HEK293 (cell line): ENCODE measurements at regions not wholly inside any gene's neighbourhood (a gene's known extent, or its start where the extent isn't known, plus 50 kb on each side); places are given as distances from the start of the nearest gene placed in this dataset.

Experiments
- CTCF ChIA-PET: fragments of 350-600 bp; formaldehyde crosslinking; extraction: SDS; loops from one replicate; lab custom pipeline; 2021; ENCODE audit warnings: antibody characterized with exemption; lab: Yijun Ruan, JAX
- POLR2A ChIA-PET: fragments of 300-600 bp; formaldehyde crosslinking; extraction: SDS; loops from one replicate; lab custom pipeline; 2020; ENCODE audit warnings: antibody characterized with exemption, inconsistent platforms; lab: Yijun Ruan, JAX
- H3K27ac ChIP-seq: fragments of 200-500 bp; sonication (Bioruptor generic); 2 replicates; pipeline ENCODE4 v1.5.1; 2014; ENCODE audit warnings: low read depth, low read length, control low read depth, inconsistent platforms; ENCODE audit errors: extremely low read depth
- H3K36me3 ChIP-seq, 2 experiments: fragments of 200-500 bp in 1 of 2; sonication (Bioruptor generic) in 1 of 2; 1 replicate in 1 of 2; 2 replicates in 1 of 2; pipeline ENCODE4 v1.5.1; 2014 to 2017; ENCODE audit warnings: inconsistent platforms in 2 of 2, low read length in 2 of 2; ENCODE audit not compliant: control insufficient read depth in 2 of 2, insufficient read depth in 1 of 2
- H3K4me1 ChIP-seq: fragments of 200-500 bp; sonication (Bioruptor generic); 2 replicates; pipeline ENCODE4 v1.5.1; 2014; ENCODE audit warnings: mild to moderate bottlenecking, low read length, inconsistent platforms; ENCODE audit not compliant: control insufficient read depth, insufficient read depth
- H3K4me3 ChIP-seq: 2 replicates; pipeline ENCODE4 v1.5.1; 2011; ENCODE audit warnings: low read depth, mild to moderate bottlenecking, control low read depth, low read length, moderate library complexity
- H3K9me3 ChIP-seq: fragments of 200-500 bp; sonication (Bioruptor generic); 2 replicates; pipeline ENCODE4 v1.5.1; 2014; ENCODE audit warnings: low read depth, low read length, inconsistent platforms; ENCODE audit not compliant: control insufficient read depth, insufficient read depth
- AEBP2 ChIP-seq: fragments of 450-650 bp; formaldehyde crosslinking; IDR thresholded peaks from 2 replicates; pipeline ENCODE4 v1.5.1; 2016; ENCODE audit warnings: missing biosample characterization, missing genetic modification characterization, borderline replicate concordance
- GFI1B ChIP-seq: fragments of 450-650 bp; formaldehyde crosslinking; IDR thresholded peaks from 2 replicates; pipeline ENCODE4 v1.5.1; 2016; ENCODE audit warnings: missing biosample characterization, missing genetic modification characterization
- IKZF3 ChIP-seq: fragments of 450-650 bp; IDR thresholded peaks from 2 replicates; pipeline ENCODE4 v1.5.0; 2018; ENCODE audit warnings: missing biosample characterization, mild to moderate bottlenecking, missing genetic modification characterization, moderate library complexity
- KLF7 ChIP-seq: fragments of 450-650 bp; formaldehyde crosslinking; IDR thresholded peaks from 2 replicates; pipeline ENCODE4 v1.5.1; 2016; ENCODE audit warnings: missing biosample characterization, missing genetic modification characterization, borderline replicate concordance
- MEIS1 ChIP-seq: sonication (generic); formaldehyde crosslinking; IDR thresholded peaks from 2 replicates; pipeline ENCODE4 v1.8.1; 2022; ENCODE audit warnings: missing genetic modification reagents, mild to moderate bottlenecking, borderline replicate concordance
- ZBTB17 ChIP-seq: fragments of 450-650 bp; formaldehyde crosslinking; IDR thresholded peaks from 2 replicates; pipeline ENCODE4 v1.5.1; 2016; ENCODE audit warnings: missing biosample characterization, missing genetic modification characterization
- ZBTB7A ChIP-seq: fragments of 450-650 bp; formaldehyde crosslinking; IDR thresholded peaks from 2 replicates; pipeline ENCODE4 v1.5.1; 2016; ENCODE audit warnings: low read depth, missing biosample characterization, missing genetic modification characterization
- ZFP3 ChIP-seq: fragments of 450-650 bp; formaldehyde crosslinking; IDR thresholded peaks from 2 replicates; pipeline ENCODE4 v1.5.1; 2016; ENCODE audit warnings: low read depth, missing biosample characterization, missing genetic modification characterization
- ZNF10 ChIP-seq: fragments of 450-650 bp; formaldehyde crosslinking; IDR thresholded peaks from 2 replicates; pipeline ENCODE4 v1.5.1; 2017; ENCODE audit warnings: missing biosample characterization, missing genetic modification characterization
- ZNF121 ChIP-seq: fragments of 450-650 bp; formaldehyde crosslinking; IDR thresholded peaks from 2 replicates; pipeline ENCODE4 v1.5.1; 2016; ENCODE audit warnings: missing biosample characterization, missing genetic modification characterization
- ZNF311 ChIP-seq: fragments of 450-650 bp; formaldehyde crosslinking; IDR thresholded peaks from 2 replicates; pipeline ENCODE4 v1.5.1; 2017; ENCODE audit warnings: missing biosample characterization, missing genetic modification characterization, borderline replicate concordance
- ZNF324 ChIP-seq: fragments of 450-650 bp; formaldehyde crosslinking; IDR thresholded peaks from 2 replicates; pipeline ENCODE4 v1.5.1; 2016; ENCODE audit warnings: missing biosample characterization, missing genetic modification characterization
- ZNF335 ChIP-seq: fragments of 450-650 bp; formaldehyde crosslinking; conservative IDR thresholded peaks from 2 replicates; pipeline ENCODE4 v1.5.1; 2016; ENCODE audit warnings: missing biosample characterization, missing genetic modification characterization
- ZNF37A ChIP-seq: fragments of 450-650 bp; IDR thresholded peaks from 2 replicates; pipeline ENCODE4 v1.5.1; 2018; ENCODE audit warnings: missing biosample characterization, missing genetic modification characterization
- ZNF501 ChIP-seq: fragments of 450-650 bp; formaldehyde crosslinking; IDR thresholded peaks from 2 replicates; pipeline ENCODE4 v1.5.1; 2016; ENCODE audit warnings: missing biosample characterization, missing genetic modification characterization
- ZNF510 ChIP-seq: fragments of 450-650 bp; formaldehyde crosslinking; IDR thresholded peaks from 2 replicates; pipeline ENCODE4 v1.5.1; 2018; ENCODE audit warnings: mild to moderate bottlenecking, missing genetic modification characterization, missing biosample characterization; ENCODE audit not compliant: insufficient replicate concordance
- ZNF518A ChIP-seq: fragments of 450-650 bp; formaldehyde crosslinking; conservative IDR thresholded peaks from 2 replicates; pipeline ENCODE4 v1.5.1; 2016; ENCODE audit warnings: low read depth, missing biosample characterization, missing genetic modification characterization
- ZNF621 ChIP-seq: fragments of 450-650 bp; formaldehyde crosslinking; IDR thresholded peaks from 2 replicates; pipeline ENCODE4 v1.5.1; 2017; ENCODE audit warnings: missing biosample characterization, missing genetic modification characterization
- ZNF623 ChIP-seq: fragments of 450-650 bp; formaldehyde crosslinking; IDR thresholded peaks from 2 replicates; pipeline ENCODE4 v1.5.1; 2016; ENCODE audit warnings: missing biosample characterization, missing genetic modification characterization
- ZNF658 ChIP-seq: fragments of 450-650 bp; formaldehyde crosslinking; IDR thresholded peaks from 2 replicates; pipeline ENCODE4; 2016; ENCODE audit warnings: missing biosample characterization, missing genetic modification characterization
- ZNF660 ChIP-seq: fragments of 450-650 bp; IDR thresholded peaks from 2 replicates; pipeline ENCODE4 v1.5.1; 2018; ENCODE audit warnings: missing biosample characterization, mild to moderate bottlenecking, missing genetic modification characterization
- ZNF677 ChIP-seq: fragments of 450-650 bp; IDR thresholded peaks from 2 replicates; pipeline ENCODE4 v1.5.0; 2018; ENCODE audit warnings: missing biosample characterization, mild to moderate bottlenecking, missing genetic modification characterization, moderate library complexity
- TF ChIP-seq, protein P1 (sequence below): fragments of 450-650 bp; formaldehyde crosslinking; optimal IDR thresholded peaks from 2 replicates; pipeline ENCODE3; 2016; ENCODE audit warnings: missing biosample characterization, mild to moderate bottlenecking, missing genetic modification characterization
- TF ChIP-seq, protein P2 (sequence below): fragments of 450-650 bp; formaldehyde crosslinking; IDR thresholded peaks from 2 replicates; pipeline ENCODE4 v1.5.1; 2016; ENCODE audit warnings: missing biosample characterization, missing genetic modification characterization

- ChIA-PET POLR2A (no interaction called here), CTCF (no interaction called here)
- no peak overlapping the region for H3K4me3 ChIP-seq
Measured at GRCh38 chr6:156125844-156126243, 651.3 kb upstream of the ARID1B start.

GRCh38 chr6:156123731-156124130 lies 653.4 kb upstream of the ARID1B start:
- H3K4me1 ChIP-seq: no peaks in the 10 kb centered on the region
- POLR2A ChIA-PET: no interaction called here
- CTCF ChIA-PET: no interaction called here
- H3K9me3 ChIP-seq: no peaks in the 10 kb centered on the region
- no peak overlapping the region for H3K4me3 ChIP-seq
- no peak overlapping the region for H3K27ac ChIP-seq
- H3K36me3 ChIP-seq: no peaks in the 10 kb centered on the region
- no peak for TF ChIP-seq KLF7 (tag by site-specific recombination)
- TF ChIP-seq ZNF518A (tag by site-specific recombination): no peak
- TF ChIP-seq ZFP3 (tag by site-specific recombination): no peak
- TF ChIP-seq GFI1B: no peak
- TF ChIP-seq ZNF658 (tag by site-specific recombination): no peak
- TF ChIP-seq ZNF10 (tag by site-specific recombination): no peak
- TF ChIP-seq ZNF501: no peak

More at GRCh38 chr6:156125844-156126243, 651.3 kb upstream of the ARID1B start:
- Histone ChIP-seq H3K36me3 (no peaks in the 10 kb centered on the region), H3K9me3 (no peaks in the 10 kb centered on the region), H3K4me1 (no peaks in the 10 kb centered on the region), H3K27ac (no peak overlapping the region)
- TF ChIP-seq ZNF621: no peak
- no peak for TF ChIP-seq ZNF324 (tag by site-specific recombination)
- TF ChIP-seq MEIS1 (CRISPR knock-in tag): no peak
- no peak for TF ChIP-seq ZNF660
- no peak for TF ChIP-seq ZNF658 (tag by site-specific recombination)
- TF ChIP-seq ZNF623: no peak
- no peak for TF ChIP-seq ZNF677

GRCh38 chr6:156121973-156122372 lies 655.2 kb upstream of the ARID1B start:
- Histone ChIP-seq H3K27ac (no peak overlapping the region), H3K4me3 (no peak overlapping the region), H3K9me3 (no peaks in the 10 kb centered on the region), H3K36me3 (no peaks in the 10 kb centered on the region), H3K4me1 (no peaks in the 10 kb centered on the region)
- ChIA-PET CTCF (interaction anchor here (0.6 kb wide), 2 partner anchors 20 to 101 kb away, joined by 3 to 5 read pairs; no protein-coding TSS in a partner anchor), POLR2A (no interaction called here)
- TF ChIP-seq ZBTB17 (tag by site-specific recombination) (no peak), ZNF37A (tag by site-specific recombination) (no peak), ZNF121 (tag by site-specific recombination) (no peak), AEBP2 (no peak), ZNF510 (no peak), ZBTB7A (tag by site-specific recombination) (no peak), ZNF311 (tag by site-specific recombination) (no peak), IKZF3 (tag by site-specific recombination) (no peak), ZNF335 (tag by site-specific recombination) (no peak)
- TF ChIP-seq, protein P1, sequence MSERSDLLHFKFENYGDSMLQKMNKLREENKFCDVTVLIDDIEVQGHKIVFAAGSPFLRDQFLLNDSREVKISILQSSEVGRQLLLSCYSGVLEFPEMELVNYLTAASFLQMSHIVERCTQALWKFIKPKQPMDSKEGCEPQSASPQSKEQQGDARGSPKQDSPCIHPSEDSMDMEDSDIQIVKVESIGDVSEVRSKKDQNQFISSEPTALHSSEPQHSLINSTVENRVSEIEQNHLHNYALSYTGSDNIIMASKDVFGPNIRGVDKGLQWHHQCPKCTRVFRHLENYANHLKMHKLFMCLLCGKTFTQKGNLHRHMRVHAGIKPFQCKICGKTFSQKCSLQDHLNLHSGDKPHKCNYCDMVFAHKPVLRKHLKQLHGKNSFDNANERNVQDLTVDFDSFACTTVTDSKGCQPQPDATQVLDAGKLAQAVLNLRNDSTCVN: no peak
- TF ChIP-seq, protein P2, sequence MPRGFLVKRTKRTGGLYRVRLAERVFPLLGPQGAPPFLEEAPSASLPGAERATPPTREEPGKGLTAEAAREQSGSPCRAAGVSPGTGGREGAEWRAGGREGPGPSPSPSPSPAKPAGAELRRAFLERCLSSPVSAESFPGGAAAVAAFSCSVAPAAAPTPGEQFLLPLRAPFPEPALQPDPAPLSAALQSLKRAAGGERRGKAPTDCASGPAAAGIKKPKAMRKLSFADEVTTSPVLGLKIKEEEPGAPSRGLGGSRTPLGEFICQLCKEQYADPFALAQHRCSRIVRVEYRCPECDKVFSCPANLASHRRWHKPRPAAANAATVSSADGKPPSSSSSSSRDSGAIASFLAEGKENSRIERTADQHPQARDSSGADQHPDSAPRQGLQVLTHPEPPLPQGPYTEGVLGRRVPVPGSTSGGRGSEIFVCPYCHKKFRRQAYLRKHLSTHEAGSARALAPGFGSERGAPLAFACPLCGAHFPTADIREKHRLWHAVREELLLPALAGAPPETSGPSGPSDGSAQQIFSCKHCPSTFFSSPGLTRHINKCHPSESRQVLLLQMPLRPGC: no peak
